ENCODE measurements at regions not wholly inside any gene's neighbourhood (a gene's known extent, or its start where the extent isn't known, plus 50 kb on each side); places are given as distances from the start of the nearest gene placed in this dataset.

- H3K4me2 ChIP-seq (ENCODE audit: low read length): no peak overlapping the region
- H3K36me3 ChIP-seq (ENCODE audit: insufficient read depth, low read length): no peaks in the 10 kb centered on the region
- POLR2A ChIA-PET: interaction anchor here (0.5 kb wide), 1 partner anchor 13 kb away, joined by 3 read pairs; no protein-coding TSS in a partner anchor
- H3K79me2 ChIP-seq (ENCODE audit: insufficient read depth, low read depth, low read length): no peaks in the 10 kb centered on the region
- no TSS peak for BruUV-seq (replicated peaks)
- no peaks in the 10 kb centered on the region for H3K9me2 ChIP-seq (ENCODE audit: insufficient read depth, low read length)
- H3K4me3 ChIP-seq (ENCODE audit: low read depth, low read length, poor library complexity, severe bottlenecking): no peak overlapping the region
- H3K27ac ChIP-seq (ENCODE audit: low read depth, low read length, poor library complexity, severe bottlenecking): no peak overlapping the region
- TF ChIP-seq EZH2phosphoT487 (IDR thresholded peaks at IDR 0.05; ENCODE audit: borderline replicate concordance, low read depth, low read length): no peak
- TF ChIP-seq CTCF (conservative IDR thresholded peaks at IDR 0.05; ENCODE audit: low read length): no peak
- no peaks in the 10 kb centered on the region for H4K20me1 ChIP-seq (ENCODE audit: insufficient read depth, low read length)
- DNase-seq (ENCODE audit: low spot score): no peak
- no peak overlapping the region for H2AFZ ChIP-seq (ENCODE audit: low read length)
- no peaks in the 10 kb centered on the region for H3K4me1 ChIP-seq (ENCODE audit: insufficient read depth, low read length, poor library complexity, severe bottlenecking)
- CTCF ChIA-PET (ENCODE audit: unreplicated experiment): no interaction called here
- intact Hi-C loops (cut with micrococcal nuclease; ENCODE audit: unreplicated experiment): no loop called here
- H3K9me3 ChIP-seq (ENCODE audit: low read length): no peaks in the 10 kb centered on the region
Measured at GRCh38 chr5:174794931-174795672, 70.7 kb downstream of the MSX2 start.

GRCh38 chr5:174793684-174794328 lies 69.4 kb downstream of the MSX2 start:
- CTCF ChIA-PET (ENCODE audit: unreplicated experiment): interaction anchor here (0.7 kb wide), 1 partner anchor 28 kb away, joined by 3 read pairs; no protein-coding TSS in a partner anchor

More at GRCh38 chr5:174793684-174794328, 69.4 kb downstream of the MSX2 start:
- no peaks in the 10 kb centered on the region for H4K20me1 ChIP-seq (ENCODE audit: insufficient read depth, low read length)
- POLR2A ChIA-PET: no interaction called here
- peak; percentile 29 for DNase-seq (ENCODE audit: low spot score)
- H3K27ac ChIP-seq (ENCODE audit: low read depth, low read length, poor library complexity, severe bottlenecking): no peak overlapping the region
- TF ChIP-seq EZH2phosphoT487 (IDR thresholded peaks at IDR 0.05; ENCODE audit: borderline replicate concordance, low read depth, low read length) (no peak), CTCF (conservative IDR thresholded peaks at IDR 0.05; ENCODE audit: low read length) (peak; percentile 83)
- intact Hi-C loops (cut with micrococcal nuclease; ENCODE audit: unreplicated experiment): no loop called here
- H3K4me1 ChIP-seq (ENCODE audit: insufficient read depth, low read length, poor library complexity, severe bottlenecking): no peaks in the 10 kb centered on the region
- H3K79me2 ChIP-seq (ENCODE audit: insufficient read depth, low read depth, low read length): no peaks in the 10 kb centered on the region
- no peaks in the 10 kb centered on the region for H3K36me3 ChIP-seq (ENCODE audit: insufficient read depth, low read length)
- no peaks in the 10 kb centered on the region for H3K9me2 ChIP-seq (ENCODE audit: insufficient read depth, low read length)
- no TSS peak for BruUV-seq (replicated peaks)
- no peak overlapping the region for H3K4me3 ChIP-seq (ENCODE audit: low read depth, low read length, poor library complexity, severe bottlenecking)
- no peak overlapping the region for H3K4me2 ChIP-seq (ENCODE audit: low read length)
- H2AFZ ChIP-seq (ENCODE audit: low read length): no peak overlapping the region
- no peaks in the 10 kb centered on the region for H3K9me3 ChIP-seq (ENCODE audit: low read length)
